Parathyroid adenoma (tissue), 2 donors: ENCODE measurements at regions not wholly inside any gene's neighbourhood (a gene's known extent, or its start where the extent isn't known, plus 50 kb on each side); places are given as distances from the start of the nearest gene placed in this dataset.

Experiments used
- H2AFZ ChIP-seq: fragments of 300-600 bp; sonication (generic); one replicate; pipeline ENCODE4 v1.7.0; 2017; ENCODE audit warnings: antibody characterized with exemption, mild to moderate bottlenecking
- H3K27ac ChIP-seq: fragments of 300-600 bp; sonication (generic); one replicate; pipeline ENCODE4 v1.7.0; 2017
- H3K27me3 ChIP-seq: fragments of 300-600 bp; sonication (generic); one replicate; pipeline ENCODE4 v1.7.0; 2017; ENCODE audit warnings: low read length; ENCODE audit not compliant: control insufficient read depth, insufficient read depth
- H3K36me3 ChIP-seq: fragments of 300-600 bp; sonication (generic); one replicate; pipeline ENCODE4 v1.7.0; 2017; ENCODE audit warnings: low read length; ENCODE audit not compliant: control insufficient read depth, insufficient read depth
- H3K4me1 ChIP-seq: fragments of 300-600 bp; sonication (generic); one replicate; pipeline ENCODE4 v1.7.0; 2017; ENCODE audit warnings: control low read depth
- H3K4me2 ChIP-seq: fragments of 300-600 bp; sonication (generic); one replicate; pipeline ENCODE4 v1.7.0; 2017; ENCODE audit warnings: low read length
- H3K4me3 ChIP-seq: fragments of 300-600 bp; sonication (generic); one replicate; pipeline ENCODE4 v1.7.0; 2017; ENCODE audit warnings: low read depth, low read length
- H3K79me2 ChIP-seq: fragments of 300-600 bp; sonication (generic); one replicate; pipeline ENCODE4 v1.7.0; 2017; ENCODE audit warnings: control low read depth
- H3K9ac ChIP-seq: fragments of 300-600 bp; sonication (generic); one replicate; pipeline ENCODE4 v1.7.0; 2017; ENCODE audit warnings: mild to moderate bottlenecking
- H3K9me3 ChIP-seq: fragments of 300-600 bp; sonication (generic); one replicate; pipeline ENCODE4 v1.7.0; 2017; ENCODE audit warnings: low read length; ENCODE audit not compliant: control insufficient read depth
- TF ChIP-seq, protein P1 (sequence below): fragments of 300-600 bp; sonication (generic); IDR thresholded peaks from one replicate; pipeline ENCODE4 v1.7.0; 2017; ENCODE audit warnings: antibody characterized with exemption, mild to moderate bottlenecking
- donor health status: primary hyperparathyroidism.

DNA sequence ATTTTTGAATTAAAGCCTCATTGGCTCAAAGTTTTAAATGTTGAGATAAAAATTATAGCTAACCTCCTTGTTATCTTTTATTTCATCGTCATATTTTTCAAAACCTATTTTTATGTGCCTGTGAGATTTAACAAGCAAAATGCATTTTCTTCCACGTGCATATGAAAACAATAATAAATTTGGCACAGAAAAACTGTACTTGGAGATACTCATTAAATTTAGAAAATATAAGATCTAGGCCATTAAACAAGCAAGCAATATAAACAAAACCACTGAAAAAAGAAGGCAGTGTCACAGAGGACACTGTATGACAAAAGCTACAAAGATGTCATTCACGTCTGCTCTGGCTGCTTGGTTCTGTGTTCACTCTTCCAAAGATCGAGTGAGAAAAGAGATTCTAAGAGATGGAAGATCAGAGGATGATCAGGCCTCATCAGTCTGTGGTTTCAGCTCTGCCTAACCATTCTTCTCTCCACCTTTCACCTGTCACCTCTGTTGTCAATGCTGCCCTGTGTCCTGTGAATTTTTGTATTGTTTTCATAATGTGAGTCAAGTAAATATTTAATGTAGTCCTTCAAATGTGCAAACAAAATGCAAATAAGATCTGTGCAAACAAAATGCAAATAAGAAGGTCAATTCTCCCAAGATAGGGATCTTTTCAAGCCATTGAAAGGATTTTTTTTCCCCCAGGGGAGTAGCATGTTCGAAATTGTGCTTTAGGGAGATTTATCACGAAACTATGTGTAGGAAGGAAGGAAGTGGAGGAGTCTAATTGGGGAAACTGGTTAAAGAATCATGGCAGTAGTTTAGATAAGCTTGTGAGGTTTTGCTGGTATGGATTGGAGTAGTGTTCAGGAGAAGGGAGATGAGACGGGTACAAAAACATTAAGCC, 138.7 kb upstream of the RBMS1 start:
- Histone ChIP-seq H2AFZ (peak overlapping the region; percentile 64), H3K4me1 (peaks cover 27% of the 10 kb centered on the region), H3K9ac (no peak overlapping the region), H3K4me2 (no peak overlapping the region), H3K9me3 (no peaks in the 10 kb centered on the region), H3K36me3 (no peaks in the 10 kb centered on the region), H3K27ac (no peak overlapping the region), H3K27me3 (no peaks in the 10 kb centered on the region), H3K4me3 (no peak overlapping the region), H3K79me2 (no peaks in the 10 kb centered on the region)
- TF ChIP-seq, protein P1, sequence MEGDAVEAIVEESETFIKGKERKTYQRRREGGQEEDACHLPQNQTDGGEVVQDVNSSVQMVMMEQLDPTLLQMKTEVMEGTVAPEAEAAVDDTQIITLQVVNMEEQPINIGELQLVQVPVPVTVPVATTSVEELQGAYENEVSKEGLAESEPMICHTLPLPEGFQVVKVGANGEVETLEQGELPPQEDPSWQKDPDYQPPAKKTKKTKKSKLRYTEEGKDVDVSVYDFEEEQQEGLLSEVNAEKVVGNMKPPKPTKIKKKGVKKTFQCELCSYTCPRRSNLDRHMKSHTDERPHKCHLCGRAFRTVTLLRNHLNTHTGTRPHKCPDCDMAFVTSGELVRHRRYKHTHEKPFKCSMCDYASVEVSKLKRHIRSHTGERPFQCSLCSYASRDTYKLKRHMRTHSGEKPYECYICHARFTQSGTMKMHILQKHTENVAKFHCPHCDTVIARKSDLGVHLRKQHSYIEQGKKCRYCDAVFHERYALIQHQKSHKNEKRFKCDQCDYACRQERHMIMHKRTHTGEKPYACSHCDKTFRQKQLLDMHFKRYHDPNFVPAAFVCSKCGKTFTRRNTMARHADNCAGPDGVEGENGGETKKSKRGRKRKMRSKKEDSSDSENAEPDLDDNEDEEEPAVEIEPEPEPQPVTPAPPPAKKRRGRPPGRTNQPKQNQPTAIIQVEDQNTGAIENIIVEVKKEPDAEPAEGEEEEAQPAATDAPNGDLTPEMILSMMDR, result no peak

DNA sequence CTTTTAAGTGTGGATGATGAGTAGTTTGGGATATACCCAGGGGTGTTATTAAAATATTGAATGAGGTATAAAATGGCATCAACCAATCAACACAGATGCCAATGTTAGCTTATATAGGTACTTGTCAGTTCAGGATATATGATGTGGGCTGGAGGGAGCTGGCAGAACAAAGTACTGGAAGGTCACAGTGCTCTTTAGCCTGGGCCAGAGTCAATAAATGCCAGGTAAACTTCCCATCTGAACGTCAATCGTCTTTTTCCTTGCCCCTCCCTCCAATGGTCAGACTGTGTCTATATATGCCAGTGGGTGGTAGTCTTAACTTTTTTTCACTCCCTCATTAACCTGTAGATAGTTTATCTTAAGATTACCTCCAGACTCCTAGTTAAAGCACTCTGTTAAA, 140.8 kb upstream of the RBMS1 start:
- H3K27ac ChIP-seq, result no peak overlapping the region
- H3K27me3 ChIP-seq, result no peaks in the 10 kb centered on the region

DNA sequence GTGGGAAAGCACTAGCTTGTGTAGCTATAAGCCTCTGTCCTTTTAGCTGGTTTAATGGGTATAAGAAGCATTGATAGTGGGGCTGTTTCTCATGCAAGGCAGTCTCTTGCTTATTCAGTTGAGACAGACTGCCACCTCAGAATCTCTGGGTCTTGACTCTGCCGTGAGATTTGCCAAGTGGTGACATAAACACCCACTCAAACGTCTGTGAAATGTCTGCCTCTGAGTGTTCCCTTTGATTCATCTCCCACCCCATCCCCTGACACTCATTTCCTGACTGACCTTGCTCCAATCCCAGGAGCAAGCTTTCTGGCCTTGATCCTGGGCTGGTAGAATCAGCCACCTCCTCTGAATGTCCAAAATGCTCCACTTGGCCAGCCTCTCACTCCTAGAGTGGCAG, 141.9 kb upstream of the RBMS1 start:
- Histone ChIP-seq H3K36me3 (no peaks in the 10 kb centered on the region), H3K27me3 (no peaks in the 10 kb centered on the region), H3K4me2 (no peak overlapping the region), H3K27ac (no peak overlapping the region), H3K4me3 (no peak overlapping the region), H3K9me3 (no peaks in the 10 kb centered on the region), H3K79me2 (no peaks in the 10 kb centered on the region), H3K4me1 (peaks cover 27% of the 10 kb centered on the region), H2AFZ (peak overlapping the region; percentile 54), H3K9ac (no peak overlapping the region)
- TF ChIP-seq, protein P1, result no peak

More for the DNA sequence above, 140.8 kb upstream of the RBMS1 start:
- Histone ChIP-seq H3K9ac (no peak overlapping the region), H3K9me3 (no peaks in the 10 kb centered on the region), H3K36me3 (no peaks in the 10 kb centered on the region), H3K4me2 (no peak overlapping the region), H3K4me1 (peaks cover 27% of the 10 kb centered on the region), H2AFZ (no peak overlapping the region), H3K4me3 (no peak overlapping the region), H3K79me2 (no peaks in the 10 kb centered on the region)
- TF ChIP-seq, protein P1, result no peak

DNA sequence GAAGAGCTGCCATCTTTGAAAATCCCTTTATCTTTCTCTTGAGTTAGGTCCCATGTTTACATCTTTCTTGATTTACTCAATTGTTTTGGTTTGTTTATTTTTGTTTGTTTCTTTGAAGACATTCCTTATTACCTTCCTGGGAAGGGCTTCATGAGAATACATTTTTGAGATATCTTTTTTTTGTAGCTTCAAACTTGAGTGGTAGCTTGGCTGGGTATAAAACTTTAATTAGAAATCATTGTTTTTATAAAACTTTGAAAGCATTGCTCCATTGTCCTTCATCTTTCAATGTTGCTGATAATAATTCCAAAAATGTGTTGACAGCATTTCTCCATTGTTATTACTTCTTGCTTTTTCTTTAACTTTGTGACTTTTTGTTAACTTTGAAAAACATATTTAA, 145.9 kb upstream of the RBMS1 start:
- H3K36me3 ChIP-seq, result no peaks in the 10 kb centered on the region
- no peak overlapping the region for H3K4me3 ChIP-seq
- no peaks in the 10 kb centered on the region for H3K27me3 ChIP-seq
- H3K9me3 ChIP-seq, result no peaks in the 10 kb centered on the region
- H3K79me2 ChIP-seq, result no peaks in the 10 kb centered on the region
- peaks cover 11% of the 10 kb centered on the region for H3K4me1 ChIP-seq
- H3K4me2 ChIP-seq, result no peak overlapping the region
- TF ChIP-seq, protein P1, result no peak
- H3K9ac ChIP-seq, result no peak overlapping the region
- no peak overlapping the region for H2AFZ ChIP-seq
- H3K27ac ChIP-seq, result no peak overlapping the region
